Midbrain (tissue), 1 donor: ENCODE measurements at regions not wholly inside any gene's neighbourhood (a gene's known extent, or its start where the extent isn't known, plus 50 kb on each side); places are given as distances from the start of the nearest gene placed in this dataset.

Source experiments
- DNase-seq: peaks from one replicate; lab custom pipeline; 2025; lab: John Stamatoyannopoulos, UW

GRCh38 chr21:22898051-22898665 lies 1899.9 kb downstream of the NCAM2 start:
- no peak for DNase-seq

DNA sequence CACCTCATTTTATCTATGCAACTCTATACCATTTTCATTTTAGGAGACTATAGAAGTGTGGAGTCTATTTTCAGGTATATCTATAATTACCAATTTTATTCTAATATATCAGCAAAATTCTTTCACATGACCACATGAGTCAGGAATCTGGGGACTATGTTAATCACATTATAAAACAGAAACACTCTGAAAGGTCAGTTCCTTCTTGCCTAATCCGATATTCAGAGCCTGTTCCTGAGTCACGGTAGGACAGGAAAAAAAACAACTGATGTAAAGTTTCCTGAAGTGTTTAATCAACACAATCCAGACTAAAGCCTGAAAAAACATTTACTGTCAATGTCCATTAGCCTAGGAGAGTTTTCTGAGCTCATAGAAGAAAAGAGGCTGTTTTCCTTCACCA lies 1902.3 kb downstream of the NCAM2 start:
- no peak for DNase-seq

- DNase-seq, result no peak
Observed at GRCh38 chr21:22903851-22904250, 1905.6 kb downstream of the NCAM2 start.

- DNase-seq, result no peak
Observed at GRCh38 chr21:22904385-22904784, 1906.2 kb downstream of the NCAM2 start.

- no peak for DNase-seq
Observed at GRCh38 chr21:22925032-22925431, 1926.8 kb downstream of the NCAM2 start.

GRCh38 chr21:22927469-22927868 lies 1929.3 kb downstream of the NCAM2 start:
- no peak for DNase-seq

DNA sequence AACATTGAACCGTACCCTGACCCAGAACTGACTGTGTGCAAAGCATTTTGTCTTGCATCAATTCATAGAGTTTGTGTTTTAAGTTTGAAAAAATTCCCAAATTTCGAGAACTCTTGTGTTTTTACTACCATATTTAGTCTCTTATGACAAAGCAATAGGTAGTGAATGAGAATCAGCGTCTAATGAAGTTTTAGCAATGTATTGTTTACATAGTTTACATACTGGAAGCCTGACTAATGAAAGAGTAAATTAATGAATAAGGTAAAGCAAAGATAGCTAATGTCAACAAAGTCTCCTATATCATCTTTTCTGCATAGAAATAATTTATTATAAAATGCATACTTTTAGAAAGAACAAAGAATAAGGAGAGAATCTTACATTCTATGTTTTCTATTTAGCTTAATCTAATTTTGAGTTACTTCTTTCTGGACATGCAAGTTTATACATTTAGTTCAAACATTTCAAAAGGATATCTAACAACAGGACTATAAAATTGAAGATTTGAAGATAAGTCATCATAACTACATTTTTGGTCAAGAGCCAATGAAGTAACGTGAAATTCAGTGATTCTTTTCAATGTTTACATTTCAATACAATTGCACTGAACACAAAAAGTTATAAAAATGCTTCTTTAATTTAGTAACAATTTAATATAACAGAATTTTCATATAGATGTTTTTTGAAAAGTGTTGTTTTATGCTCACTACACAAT lies 1943.7 kb downstream of the NCAM2 start:
- DNase-seq, result no peak

DNA sequence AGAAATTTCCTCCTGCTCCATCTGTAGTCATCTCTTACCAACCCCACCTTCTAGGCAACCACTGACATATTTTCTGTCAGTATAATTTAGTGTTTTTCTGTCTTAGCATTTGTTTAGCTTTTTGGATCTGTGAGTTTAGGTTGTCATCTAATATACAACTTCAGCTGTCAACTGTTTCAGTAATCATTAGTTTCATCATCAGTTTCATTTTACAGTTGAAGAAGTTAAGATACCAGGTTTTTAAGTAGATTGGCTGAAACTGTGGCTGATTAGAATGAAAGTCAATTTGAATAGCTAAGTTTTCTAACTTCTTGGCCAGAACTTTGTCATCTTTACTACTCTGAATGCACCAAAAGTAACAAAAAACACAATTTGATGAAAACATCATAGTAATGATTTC lies 1957.3 kb downstream of the NCAM2 start:
- DNase-seq, result no peak

DNA sequence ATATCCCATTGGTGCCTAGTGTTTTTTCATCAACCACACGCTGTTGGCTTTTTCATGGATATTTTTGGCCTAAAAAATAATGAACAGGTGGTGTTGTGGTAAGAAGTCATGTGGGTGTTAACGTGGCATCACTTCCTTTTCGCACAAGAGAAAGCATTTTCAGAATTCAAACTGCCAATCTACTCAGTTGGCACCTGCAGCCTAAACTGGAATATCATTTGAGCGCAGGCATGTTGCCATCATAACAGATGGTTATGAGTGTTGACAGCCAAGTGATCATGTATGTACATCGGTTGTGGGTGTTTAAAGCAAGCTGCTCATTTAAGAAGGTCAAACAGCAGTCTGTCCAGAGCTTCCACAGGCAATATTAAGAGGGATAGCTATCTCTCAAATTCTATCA lies 1963.0 kb downstream of the NCAM2 start:
- DNase-seq, result no peak

- no peak for DNase-seq
Observed at GRCh38 chr21:22965455-22966135, 1967.4 kb downstream of the NCAM2 start.

DNA sequence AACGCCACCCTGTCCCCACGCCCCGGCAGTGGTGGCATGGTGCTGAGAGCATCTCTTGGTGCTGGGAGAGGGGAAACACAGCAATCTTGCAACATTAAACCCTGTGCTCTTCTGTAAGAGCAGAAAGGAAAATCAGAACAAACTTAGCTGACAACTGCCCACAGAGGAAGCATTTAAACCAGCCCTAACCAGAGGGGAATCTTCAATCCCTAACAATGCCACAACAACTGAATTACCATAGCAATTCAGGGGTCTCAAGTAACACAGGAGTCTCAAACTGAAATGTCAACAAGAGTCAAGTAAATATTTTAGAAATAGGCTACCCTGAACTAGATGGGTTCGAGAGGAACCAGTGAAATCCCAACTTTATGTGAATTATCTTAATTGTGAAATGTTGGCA lies 1983.6 kb downstream of the NCAM2 start:
- DNase-seq, result no peak

DNA sequence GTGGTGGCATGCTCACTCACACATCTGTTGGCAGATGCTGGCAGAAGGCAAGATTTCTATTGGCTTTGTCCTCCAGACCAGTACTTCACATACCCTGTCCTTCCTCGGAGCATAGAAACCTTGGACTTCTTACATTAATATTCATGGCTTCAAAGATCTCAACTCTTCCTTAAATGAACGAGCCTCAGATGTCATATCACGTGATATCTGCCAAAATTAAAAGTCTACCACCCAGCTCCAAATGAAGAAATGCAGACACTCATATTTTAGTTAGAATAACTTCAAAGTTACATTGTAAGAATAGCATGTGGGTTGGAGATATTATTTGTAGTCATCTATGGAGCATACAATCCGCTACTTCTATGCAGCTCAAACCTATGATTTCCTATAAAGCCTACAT lies 1994.9 kb downstream of the NCAM2 start:
- no peak for DNase-seq

DNA sequence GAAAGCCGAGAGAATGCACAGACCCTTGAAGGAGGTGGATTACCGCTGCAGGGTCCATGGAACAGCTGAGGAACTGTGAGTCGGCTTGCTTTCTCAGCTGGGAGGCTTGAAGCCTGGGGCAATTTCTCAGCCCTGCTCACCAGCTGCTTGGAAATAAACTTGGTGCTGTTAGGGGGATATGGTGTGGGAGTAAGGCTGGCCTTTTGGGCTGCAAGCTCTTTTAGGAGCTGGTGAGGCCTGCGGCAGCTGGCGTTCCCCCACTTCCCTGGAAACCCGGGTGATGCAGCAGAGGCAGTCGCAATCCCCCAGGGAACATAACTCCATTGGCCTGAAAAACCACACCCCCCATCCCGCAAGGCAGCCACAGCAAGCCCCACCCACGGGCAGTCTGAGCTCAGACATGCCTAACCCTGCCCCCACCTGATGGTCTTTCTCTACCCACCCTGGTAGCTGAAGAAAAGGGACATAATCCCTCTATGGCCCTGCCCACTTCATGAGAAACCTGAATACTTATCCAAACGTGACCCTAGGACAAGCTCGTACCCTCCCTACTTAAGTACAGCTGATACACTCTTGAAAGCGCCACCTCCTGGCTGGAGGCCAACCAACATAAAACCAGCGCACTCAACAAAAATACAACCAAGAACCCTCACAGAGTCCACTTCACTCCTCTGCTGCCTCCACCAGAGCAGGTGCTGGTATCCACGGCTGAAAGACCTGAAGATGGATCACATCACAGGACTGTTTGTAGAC lies 1995.8 kb downstream of the NCAM2 start:
- no peak for DNase-seq

GRCh38 chr21:23003951-23004350 lies 2005.7 kb downstream of the NCAM2 start:
- no peak for DNase-seq

DNA sequence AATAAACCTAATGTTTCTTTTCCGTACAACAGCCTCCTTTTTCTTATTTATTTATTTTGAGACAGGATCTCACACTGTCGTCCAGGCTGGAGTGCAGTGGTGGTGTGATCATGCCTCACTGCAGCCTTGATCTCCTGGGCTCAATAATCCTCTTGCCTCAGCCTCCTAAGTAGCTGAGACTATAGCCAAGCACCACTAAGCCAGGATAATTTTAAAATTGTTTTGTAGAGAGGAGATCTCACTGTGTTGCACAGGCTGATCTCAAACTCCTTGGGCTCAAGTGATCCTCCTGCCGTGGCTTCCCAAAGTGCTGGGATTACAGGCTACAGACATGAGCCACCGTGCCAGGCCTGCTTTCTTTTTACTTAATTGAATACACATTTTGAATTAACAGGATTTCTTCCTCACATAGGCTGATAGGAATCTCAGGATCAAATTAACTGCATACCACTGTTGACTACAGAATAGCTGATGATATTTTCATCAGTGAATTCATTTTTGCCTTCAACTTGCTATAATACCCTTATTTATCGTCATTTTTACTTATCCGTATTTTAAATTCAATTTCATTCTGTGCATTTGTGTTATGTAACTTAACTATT lies 2010.5 kb downstream of the NCAM2 start:
- DNase-seq, result no peak

DNA sequence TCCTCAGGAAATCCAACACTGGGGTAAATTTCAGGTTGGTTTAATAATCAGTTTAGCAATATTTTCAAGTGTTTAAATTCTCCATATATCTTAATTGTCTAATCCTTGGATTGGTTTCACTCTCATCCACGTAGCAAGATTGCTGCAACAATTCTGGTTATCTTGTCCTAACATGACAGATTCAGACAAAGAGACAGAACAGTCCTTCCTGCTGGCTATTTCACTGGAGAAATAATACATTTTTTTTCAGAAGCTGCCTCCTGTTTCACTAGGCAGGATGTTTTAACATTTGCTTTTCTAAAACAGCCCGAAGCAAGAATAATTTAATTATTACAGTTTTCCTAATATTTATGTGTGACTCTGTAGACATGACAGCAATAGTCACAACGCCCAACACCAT lies 2011.2 kb downstream of the NCAM2 start:
- DNase-seq, result no peak

- no peak for DNase-seq
Observed at GRCh38 chr21:23014021-23014420, 2015.8 kb downstream of the NCAM2 start.

DNA sequence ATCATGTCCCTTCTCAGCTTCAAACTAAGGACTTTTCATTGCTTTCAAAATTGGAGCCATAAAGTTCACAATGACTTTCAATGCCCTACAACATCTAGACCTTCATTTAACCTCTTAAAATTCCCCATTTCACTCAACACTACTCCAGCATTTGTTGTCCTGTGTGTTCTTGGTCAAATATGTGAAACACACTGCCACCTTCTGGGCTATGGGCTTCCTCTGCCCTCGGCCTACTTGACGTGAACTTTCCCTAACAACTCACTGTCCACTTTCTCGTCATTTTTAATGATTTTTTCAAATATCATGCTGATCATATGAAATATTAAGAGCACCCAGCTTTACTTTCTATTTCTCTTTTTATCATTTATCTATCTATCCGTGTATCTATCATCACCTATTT lies 2018.4 kb downstream of the NCAM2 start:
- DNase-seq, result peak; percentile 11

DNA sequence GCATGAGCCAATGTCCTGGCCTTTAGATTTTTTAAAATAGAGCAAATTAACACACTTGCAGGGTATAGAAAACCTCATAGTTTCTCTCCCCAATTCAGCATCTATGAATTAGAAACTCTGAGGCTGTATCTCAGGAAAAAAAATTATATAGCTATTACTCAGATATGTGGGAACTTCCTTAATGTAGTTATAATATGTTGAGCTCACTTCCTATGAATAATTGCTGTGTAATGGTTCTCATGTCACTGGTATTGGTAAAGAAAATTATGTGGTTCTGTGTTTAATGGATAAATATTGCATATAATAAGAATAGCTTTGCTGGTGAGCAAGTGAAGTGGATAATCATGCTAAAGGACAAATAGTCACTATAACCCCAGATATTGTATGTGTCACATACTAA lies 2019.8 kb downstream of the NCAM2 start:
- DNase-seq, result no peak

GRCh38 chr21:23020969-23021368 lies 2022.8 kb downstream of the NCAM2 start:
- DNase-seq, result no peak

DNA sequence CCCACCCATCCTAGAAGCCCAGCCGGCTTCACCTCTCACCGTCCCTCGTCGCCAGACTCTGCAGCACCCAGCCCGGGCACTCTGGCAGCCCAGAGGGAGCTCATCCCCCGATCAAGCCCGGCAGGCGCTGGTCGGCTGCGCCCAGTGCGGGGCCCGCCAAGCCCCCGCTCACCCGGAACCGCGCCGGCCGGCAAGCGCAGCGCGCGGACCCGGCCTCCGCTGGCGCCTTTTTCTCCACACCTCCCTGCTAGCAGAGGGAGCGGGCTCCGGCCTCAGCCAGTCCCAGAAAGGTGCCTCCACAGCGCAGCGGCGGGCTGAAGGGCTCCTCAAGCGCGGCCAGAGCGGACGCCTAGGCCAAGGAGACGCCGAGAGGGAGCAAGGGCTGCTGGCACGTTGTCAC lies 2023.3 kb downstream of the NCAM2 start:
- no peak for DNase-seq

- no peak for DNase-seq
Observed at GRCh38 chr21:23026878-23027277, 2028.7 kb downstream of the NCAM2 start.
